Stromal cell of bone marrow (primary cell): ENCODE measurements at regions not wholly inside any gene's neighbourhood (a gene's known extent, or its start where the extent isn't known, plus 50 kb on each side); places are given as distances from the start of the nearest gene placed in this dataset.
A peak's percentile ranks its signal among the peaks of the same experiment; 100 is the strongest.
"Not testable (repeated sequence)": the region's sequence is repeated elsewhere in the genome, so short reads cannot be mapped to it uniquely, and the experiment has no call there.

Experiments
- DNase-seq: peaks from one replicate; pipeline ENCODE4 v3.0.0-alpha.2; 2012; ENCODE audit warnings: low read depth

DNA sequence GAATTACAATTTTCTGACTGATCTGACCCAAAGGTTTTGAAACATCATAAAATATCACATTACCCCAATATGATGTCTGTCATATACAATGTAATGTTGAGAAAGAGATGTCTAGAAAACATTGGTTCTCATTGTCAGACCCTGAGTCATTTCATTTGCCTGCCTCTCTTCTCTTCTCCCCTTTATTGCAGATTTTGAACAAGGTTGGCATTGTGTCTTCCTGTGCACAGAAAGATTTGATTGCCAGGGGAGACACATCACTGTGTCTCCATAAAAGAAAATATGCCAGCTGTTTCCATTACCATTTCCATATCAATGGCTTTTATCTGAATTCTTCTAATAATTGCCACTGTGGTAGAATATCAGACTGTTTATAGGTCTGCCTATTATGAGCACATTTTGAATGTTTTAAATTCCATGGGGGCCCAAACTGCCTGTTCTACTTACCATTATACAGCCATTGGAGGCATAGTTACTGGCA lies 65.6 kb downstream of the IFI44 start:
- DNase-seq = no peak

DNA sequence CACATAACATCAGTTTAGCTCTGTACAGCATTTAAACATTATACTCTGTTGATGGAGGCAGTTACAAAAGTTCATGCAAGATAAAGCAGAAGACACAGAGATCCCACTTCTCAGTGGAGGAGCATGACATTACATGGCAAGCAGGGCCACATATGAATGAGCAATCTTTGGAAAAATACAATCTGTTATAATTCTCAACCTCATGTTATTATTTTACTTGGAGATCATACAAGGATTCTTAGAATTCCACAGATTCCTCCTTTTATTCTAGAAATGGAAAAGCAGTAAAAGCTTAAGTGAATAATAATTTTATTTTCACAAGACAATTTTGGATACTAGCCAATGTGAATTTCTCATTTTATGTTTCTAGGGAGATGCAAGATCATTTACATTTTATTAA lies 66.6 kb downstream of the IFI44 start:
- DNase-seq = peak; percentile 40

DNA sequence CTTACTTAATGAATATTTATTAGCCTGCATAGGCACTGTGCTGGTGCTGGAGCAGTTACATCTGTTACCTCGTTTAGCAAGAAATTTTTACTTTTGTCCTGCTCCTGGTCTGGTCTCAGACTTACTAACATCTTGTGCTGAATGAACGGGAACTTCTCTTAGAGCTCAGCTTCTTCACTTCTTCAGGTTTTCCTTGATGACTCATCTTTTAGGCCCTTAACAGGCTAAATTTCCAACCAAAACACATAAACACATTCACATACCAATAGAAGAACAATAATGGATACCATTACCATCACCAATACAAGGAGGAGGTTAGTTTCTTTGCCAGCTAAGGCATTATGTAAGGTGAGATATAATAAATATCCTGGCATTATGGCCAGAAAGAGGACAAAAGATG lies 68.9 kb downstream of the IFI44 start:
- DNase-seq = no peak

DNA sequence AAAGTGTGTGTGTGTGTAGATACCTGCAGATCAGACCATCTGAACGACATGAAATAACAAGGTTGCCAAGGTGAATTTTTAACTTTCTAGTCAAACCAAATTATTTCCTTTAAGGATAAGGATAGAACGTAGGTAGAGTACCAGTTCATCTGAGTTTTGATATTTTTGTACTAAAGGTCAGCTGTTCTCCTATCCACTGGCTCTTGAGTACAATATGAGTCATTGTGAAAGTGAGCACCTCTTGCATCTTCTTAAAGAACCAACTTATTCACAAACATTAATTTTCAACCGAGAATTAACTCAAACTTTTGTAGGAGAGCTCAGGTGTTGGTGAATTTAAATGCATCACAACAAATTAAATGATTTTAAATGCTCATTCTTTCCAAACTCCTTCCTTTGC lies 71.5 kb downstream of the IFI44 start:
- DNase-seq = no peak

DNA sequence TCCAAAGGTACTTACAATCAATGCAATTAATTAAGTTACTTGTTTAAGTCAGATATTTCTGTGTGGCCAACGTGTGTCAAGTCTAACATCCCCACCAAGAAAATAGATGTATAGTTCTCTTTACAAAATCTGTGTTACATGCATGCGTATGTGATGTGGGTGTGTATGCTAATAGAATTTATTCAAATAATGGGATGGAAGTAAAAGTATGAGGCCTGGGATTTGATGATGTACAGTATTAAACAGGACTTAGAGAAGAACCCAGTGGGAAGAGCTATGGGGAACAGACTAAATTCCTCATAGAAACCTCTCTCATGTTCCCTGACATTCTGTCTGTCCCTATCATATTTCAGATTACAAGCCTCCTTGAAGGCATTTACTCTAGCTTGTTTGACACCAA lies 72.5 kb downstream of the IFI44 start:
- no peak for DNase-seq

DNA sequence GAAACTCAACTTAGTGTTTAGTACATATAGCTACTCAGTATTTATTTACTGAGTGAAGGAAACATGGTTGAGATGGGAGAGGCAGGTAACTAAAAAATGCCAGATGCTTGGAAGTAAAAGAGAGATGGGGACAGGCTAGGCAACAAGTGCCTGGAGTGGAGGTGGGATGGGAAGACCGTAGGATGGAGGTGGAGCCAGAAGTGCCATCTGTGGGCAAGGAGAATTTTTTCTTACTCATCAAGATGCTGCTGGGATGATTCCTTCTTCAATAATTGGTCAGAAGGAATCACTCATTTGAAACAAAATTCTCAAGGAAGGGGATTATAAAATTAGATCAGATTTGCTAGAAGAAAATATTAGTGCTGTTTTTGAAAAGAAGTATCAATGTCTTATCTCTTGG lies 72.9 kb downstream of the IFI44 start:
- no peak for DNase-seq

DNA sequence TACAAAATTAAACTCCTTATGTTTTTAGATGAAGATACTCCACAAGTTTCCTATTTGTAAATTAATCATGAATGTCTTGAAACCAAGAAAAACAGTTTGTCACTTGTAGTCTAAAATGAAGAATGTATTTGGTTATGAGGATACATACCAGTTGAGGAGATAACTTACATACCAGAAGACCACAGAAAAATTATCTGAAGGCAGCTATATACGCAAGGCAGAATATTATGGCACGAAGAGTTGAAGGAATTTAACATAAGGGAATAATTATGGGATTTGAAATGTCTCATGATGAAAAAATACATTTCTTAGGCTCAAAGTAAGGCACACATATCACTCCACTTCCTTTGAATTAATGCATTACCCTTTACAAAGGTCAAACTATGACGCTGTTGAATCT lies 73.3 kb downstream of the IFI44 start:
- no peak for DNase-seq

DNA sequence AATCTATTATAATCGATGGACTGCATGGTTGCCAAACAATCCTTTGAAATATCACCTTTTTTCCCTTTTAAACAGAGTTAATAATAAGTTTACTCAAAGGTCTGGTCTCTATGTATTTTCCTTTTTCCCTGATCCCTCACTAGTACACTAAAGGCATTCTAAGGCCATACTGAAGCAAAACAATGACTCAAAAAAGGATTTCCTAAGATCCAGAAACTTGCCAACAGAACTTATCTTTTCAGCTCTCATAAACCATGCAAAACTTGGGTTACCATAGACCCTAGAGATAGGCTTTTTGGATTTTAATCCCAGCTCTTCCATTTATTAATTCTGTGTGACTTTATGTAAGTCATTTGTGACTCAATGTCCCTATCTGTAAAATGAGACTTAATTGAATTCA lies 77.1 kb downstream of the IFI44 start:
- peak; percentile 50 for DNase-seq

DNA sequence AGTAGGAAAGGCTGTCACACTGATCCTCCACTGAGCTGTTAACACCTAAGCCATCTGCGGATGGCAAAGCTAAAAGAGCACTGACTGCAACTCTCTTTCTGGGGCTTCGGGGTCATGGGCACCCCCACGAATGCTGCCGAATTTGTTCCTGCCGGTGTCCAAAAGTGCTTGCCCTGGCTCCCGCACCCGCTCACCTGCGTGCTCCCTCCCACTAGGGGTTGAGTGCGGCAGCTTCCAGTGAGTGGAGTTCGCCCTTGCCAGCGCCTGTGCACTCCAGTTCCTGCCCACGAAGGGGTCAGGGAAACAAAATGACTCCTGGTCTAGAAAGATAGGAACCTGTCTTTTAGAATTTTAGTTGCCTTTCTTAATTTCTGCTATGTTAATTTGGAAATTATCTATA lies 78.7 kb downstream of the IFI44 start:
- no peak for DNase-seq

DNA sequence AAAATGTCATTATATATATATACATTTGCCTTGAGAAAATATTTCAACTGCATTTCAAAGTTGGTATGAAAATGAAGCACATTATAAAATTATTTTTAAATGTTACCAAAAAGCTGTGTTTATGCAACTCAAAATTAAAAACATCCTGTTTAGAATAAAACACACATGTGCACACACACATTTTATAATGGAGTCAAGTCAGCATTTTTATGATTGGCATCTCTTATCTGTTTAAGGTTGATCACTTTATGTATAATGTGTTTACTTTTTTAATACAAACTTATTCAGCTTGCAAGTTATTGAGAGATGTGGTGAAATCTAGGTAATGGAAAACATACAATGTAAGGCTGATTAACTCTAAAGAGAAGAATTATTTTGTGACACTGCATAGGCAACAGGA lies 80.4 kb downstream of the IFI44 start:
- DNase-seq = no peak

DNA sequence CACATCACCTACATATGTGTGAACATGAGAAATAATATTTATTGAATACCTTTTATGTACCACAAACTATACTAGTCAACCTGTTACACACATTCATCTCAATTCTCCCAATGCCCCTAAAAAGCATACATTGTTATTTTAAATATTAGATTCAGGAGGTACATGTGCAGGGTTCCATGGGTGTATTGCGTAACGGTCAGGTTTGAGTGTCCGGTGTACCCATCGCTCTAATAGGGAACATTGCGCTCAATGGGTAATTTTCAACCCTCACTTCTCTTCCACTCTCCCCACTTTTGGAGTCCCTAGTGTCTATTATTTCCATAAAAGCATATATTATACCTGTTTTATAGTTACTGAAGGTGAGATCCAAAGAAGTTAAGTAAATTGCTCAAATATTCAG lies 82.0 kb downstream of the IFI44 start:
- no peak for DNase-seq

DNA sequence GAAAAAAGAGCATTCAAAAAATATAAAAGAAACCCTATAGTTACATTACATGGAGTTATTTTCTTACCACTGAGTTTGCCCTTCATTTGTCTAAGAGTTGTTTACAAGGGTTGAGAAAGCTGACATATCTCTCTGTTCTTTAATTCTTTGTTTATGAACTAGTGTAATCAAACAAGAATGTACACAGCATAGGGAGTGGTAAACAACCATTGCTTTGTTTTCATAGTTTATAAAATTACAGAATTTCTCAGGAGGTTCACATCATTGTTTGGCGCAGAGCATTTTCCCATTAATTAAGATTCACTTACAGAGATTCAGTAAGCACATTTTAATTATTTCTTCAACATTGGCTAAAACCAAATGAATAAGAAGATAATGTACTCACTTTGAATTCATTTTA lies 87.6 kb downstream of the IFI44 start:
- DNase-seq = no peak

DNA sequence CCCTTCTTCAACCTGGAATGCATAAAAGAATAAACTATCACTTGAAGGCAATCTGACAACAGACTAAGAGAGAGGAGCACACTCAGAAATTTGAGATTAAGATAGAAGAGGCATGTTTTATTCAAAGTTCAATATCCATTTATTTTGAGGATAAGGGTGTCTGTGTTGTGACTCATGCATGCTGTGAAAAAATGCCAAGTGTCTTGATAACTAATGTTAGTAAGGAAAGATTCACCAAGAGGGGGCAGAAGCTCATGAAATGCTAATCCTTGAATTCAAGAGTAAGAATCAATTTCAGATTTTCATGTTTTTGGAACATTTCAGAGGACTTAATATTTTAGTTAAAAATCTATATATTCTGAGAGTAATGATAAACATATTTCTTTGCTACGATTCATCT lies 94.0 kb downstream of the IFI44 start:
- peak; percentile 58 for DNase-seq

DNA sequence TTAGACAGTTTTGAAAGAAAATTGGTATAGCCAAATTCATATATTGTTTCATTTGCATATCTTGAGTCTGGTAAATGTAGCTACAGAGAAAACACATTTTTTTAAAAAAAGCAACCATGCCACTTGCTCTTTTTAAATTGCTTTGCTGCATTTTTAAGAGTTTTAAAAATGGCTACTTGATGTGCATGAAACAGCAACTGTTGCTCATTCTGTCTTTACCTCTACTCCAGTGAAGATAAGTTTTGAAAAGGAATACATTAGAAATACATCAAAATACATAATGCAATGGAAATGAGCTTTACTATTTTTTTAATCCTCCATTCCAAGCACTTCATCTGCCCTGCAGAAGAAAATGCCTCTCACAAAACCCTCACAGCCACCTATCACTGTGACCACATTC lies 95.5 kb downstream of the IFI44 start:
- DNase-seq = no peak

DNA sequence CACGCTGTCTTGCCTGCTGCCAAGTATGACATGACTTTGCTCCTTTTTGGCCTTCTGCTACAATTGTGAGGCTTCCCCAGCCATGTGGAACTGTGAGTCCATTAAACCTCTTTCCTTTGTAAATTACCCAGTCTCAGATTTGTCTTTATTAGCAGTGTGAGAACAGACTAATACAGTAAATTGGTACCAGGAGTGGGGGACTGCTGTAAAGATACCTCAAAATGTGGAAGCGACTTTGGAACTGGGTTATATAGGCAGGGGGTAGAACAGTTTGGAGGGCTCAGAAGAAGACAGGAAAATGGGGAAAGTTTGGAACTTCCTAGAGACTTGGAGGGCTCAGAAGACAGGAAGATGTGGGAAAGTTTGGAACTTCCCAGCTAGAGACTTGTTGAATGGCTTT lies 104.0 kb downstream of the IFI44 start:
- DNase-seq = not testable (repeated sequence)

DNA sequence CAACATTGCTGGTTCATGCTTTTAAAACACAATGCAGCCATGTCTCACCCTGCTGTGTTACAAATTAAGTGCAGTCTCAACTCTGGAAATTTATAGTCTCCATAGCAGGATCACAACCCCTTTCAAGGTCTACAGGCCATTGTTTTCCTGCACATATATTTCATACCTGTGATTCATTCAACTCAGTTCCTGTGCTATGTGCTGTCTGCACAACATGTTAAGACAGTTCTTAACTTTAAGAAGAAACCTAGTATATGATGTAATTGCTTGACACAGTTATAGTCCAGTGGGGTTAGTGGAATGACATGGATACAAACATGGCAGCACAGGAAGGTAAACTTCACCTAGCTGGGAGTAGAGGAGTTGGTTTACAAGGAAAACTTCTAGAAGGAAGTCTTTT lies 106.4 kb downstream of the IFI44 start:
- DNase-seq = no peak

DNA sequence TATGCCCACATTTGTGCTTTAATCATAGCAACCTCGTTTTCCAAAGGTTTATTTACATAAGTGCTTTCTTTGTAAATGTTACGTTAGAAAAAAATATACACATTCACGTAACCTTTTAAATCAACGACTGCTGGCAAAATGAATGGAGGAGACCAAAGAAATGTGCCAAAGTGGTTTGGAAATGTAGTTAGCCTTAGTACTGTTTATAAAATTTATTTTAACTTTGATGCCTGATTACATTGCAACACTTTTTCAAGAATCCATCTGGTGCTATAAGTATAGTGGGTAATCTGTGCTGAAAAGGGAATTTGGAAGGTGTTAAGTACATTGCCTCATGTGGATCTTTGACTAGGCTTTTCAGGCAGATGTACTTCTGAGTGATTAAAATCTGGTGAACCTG lies 108.9 kb downstream of the IFI44 start:
- no peak for DNase-seq

DNA sequence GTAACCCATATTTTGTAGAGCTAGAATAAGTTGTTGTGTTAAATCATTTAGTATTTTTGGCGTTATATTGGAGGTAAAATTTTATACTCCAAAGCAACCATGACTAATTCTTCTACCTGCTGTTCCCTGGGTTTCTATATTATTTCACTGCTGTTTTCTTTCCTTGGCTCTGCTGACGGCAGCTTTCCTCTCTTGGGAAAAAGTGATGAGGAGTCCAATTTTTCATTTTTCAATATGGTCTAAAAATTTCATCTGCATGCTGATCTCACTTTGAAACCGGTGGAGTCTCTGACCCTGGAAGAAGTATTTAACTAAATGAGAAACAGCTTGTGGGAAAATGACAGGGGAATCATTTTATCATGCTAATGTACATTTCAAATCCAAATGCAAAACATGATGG lies 110.2 kb downstream of the IFI44 start:
- no peak for DNase-seq

DNA sequence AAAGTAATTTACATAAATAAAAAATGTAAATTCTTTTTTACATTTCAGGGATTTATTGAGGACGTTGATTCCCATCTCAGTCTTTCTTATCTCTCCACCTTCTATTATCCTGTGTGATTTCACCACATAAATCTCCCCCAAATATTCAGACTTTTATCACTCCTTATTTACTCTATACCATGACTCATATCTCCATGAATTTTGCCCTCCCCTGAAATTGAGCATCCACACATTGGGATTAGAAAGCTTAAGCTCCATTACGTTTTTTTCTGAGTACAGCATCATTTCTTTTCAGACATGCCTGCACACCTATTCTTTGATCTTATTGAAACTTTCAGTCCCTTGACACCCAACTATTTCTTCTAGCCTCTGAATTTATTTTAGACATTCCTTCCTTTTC lies 111.2 kb downstream of the IFI44 start:
- no peak for DNase-seq

DNA sequence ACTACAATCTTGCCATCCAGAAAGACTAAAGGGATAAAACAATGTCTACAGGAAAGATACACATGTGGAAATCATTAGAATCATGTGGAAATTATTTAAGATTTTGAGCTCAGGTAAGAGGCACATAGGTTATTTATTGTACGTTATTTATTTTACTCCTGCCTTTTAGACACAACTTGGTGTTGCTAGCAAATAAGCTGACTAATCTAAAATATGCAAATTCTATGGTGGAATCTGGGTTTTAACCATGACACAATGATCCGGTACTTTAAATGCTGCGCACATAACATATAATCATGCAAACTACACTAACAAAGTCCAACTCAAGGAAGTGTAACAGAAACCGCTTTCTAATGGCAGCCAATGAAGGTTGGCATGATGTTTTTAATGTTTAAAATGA lies 112.5 kb downstream of the IFI44 start:
- DNase-seq = no peak

DNA sequence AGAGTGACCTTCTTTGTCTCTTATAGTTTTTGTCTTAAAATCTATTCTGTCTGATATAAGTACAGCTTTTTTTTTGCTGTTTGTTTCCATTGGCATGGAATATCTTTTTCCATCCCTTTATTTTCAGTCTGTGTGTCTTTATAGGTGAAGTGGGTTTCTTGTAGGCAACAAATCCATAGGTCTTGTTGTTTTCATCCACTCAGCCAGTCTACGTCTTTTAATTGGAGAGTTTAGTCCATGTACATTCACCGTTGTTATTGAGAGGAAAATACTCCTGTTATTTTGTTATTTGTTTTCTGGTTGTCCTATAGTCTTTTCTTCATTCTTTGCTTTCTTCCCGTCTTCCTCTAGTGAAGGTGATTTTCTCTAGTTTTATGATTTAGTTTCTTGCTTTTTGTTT lies 115.9 kb downstream of the IFI44 start:
- DNase-seq = no peak

DNA sequence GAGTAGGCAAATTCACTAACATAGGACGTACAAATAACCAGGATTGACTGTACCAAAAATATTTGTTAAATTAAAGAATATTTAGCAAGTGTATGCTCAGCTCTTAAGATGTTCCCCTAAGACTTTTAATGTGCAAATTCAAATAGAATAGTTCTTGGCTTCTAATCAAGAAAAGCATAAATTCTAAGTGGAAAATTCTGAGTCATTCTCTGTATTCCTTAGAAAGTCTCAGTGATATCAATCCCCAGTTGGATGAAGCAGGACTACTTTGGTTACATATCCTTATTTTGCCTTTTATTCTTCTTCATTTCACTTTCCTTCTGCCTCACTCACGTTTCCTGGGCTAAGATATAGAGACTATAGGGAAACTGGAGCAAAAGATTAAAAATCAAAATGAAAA lies 130.2 kb downstream of the IFI44 start:
- peak; percentile 81 for DNase-seq

DNA sequence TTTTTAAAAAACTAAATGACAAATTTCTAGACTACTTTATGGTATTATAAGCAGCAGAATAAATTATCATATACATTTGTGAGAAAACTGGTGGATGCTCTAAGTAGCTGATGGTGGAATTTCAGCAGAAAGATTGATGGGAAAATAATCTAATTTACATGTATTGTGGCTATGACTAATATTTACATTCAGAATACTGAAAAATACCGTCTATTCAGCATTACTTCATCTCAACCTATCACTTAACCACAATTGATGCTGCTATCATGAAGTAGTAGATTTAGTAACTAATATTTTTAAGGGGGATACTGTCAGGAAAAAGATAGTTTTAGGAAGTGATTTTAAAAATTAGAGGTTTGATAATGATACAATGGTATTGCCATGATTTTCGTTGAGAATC lies 137.9 kb downstream of the IFI44 start:
- no peak for DNase-seq

DNA sequence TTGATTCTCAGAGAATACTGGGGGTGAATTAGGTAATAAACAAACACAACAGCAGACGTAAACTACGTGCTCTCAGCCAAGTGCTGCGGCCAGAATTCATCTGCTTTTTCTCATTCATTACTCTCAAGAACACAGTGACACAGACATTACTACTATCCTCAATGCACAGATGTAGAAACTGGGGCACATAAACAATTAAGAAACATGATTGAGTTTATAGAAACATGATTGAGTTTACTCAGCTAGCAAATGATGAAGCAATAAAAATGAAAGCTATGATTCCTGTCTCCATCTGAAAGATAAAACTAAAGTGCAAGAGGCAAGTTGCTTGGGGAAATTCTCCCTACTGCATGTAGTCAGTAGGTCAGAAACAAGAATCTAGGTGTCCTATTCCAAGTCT lies 140.5 kb downstream of the IFI44 start:
- DNase-seq = no peak

DNA sequence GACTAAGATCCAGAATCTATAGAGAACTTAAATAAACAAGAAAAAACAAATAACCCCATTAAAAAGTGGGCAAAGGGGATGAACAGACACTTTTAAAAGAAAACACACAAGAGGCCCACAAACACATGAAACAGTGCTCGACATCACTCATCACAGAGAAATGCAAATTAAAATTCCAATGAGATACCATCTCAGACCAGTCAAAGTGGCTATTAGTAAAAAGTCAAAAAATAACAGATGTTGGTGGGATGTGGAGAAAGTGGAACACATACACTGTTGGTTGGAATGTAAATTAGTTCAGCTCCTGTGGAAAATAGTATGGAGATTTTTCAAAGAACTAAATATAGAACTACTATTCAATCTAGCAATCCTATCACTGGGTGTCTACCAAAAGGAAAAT lies 143.1 kb downstream of the IFI44 start:
- DNase-seq = no peak
